ENCODE measurements at regions not wholly inside any gene's neighbourhood (a gene's known extent, or its start where the extent isn't known, plus 50 kb on each side); places are given as distances from the start of the nearest gene placed in this dataset.
"Not testable (repeated sequence)": the region's sequence is repeated elsewhere in the genome, so short reads cannot be mapped to it uniquely, and the experiment has no call there.

- Histone ChIP-seq H3K9me3 (no peaks in the 10 kb centered on the region), H3K27me3 (replicated peaks; ENCODE audit: control insufficient read depth, insufficient read depth, low read length) (no peaks in the 10 kb centered on the region), H3K36me3 (ENCODE audit: control insufficient read depth, insufficient read depth, low read length) (no peaks in the 10 kb centered on the region), H3K4me3 (ENCODE audit: low read depth, low read length) (no peak overlapping the region), H3K4me1 (no peaks in the 10 kb centered on the region)
- no peaks in the 10 kb centered on the region for H3K9me3 Mint-ChIP-seq (ENCODE audit: unreplicated experiment)
- H3K27me3 Mint-ChIP-seq (ENCODE audit: insufficient read depth, unreplicated experiment) = no peaks in the 10 kb centered on the region
- no peaks in the 10 kb centered on the region for H3K4me1 Mint-ChIP-seq (ENCODE audit: low read depth, unreplicated experiment)
- H3K4me3 Mint-ChIP-seq (ENCODE audit: unreplicated experiment) = no peak overlapping the region
- no peak for TF ChIP-seq CTCF (IDR thresholded peaks at IDR 0.05; ENCODE audit: insufficient read depth in 1 of 2, low read depth in 1 of 2, low read length in 1 of 2, severe bottlenecking in 1 of 2, unreplicated experiment in 1 of 2)
- ChIA-PET POLR2A (no interaction called here), CTCF (no interaction called here)
- intact Hi-C loops (cut with micrococcal nuclease; ENCODE audit: unreplicated experiment) = no loop called here
- no peak for DNase-seq
- no peaks in the 10 kb centered on the region for H3K36me3 Mint-ChIP-seq (ENCODE audit: insufficient read depth, unreplicated experiment)
- H3K27ac Mint-ChIP-seq (ENCODE audit: unreplicated experiment) = no peak overlapping the region
- no TSS peak for BruUV-seq (replicated peaks)
Measured at GRCh38 chr10:28479927-28480627, 52.8 kb upstream of the WAC start.

GRCh38 chr10:28480628-28480965 lies 52.3 kb upstream of the WAC start:
- intact Hi-C loops (cut with micrococcal nuclease; ENCODE audit: unreplicated experiment) = no loop called here
- Mint-ChIP-seq H3K27ac (ENCODE audit: unreplicated experiment) (no peak overlapping the region), H3K4me1 (ENCODE audit: low read depth, unreplicated experiment) (no peaks in the 10 kb centered on the region), H3K36me3 (ENCODE audit: insufficient read depth, unreplicated experiment) (no peaks in the 10 kb centered on the region), H3K4me3 (ENCODE audit: unreplicated experiment) (no peak overlapping the region), H3K9me3 (ENCODE audit: unreplicated experiment) (no peaks in the 10 kb centered on the region), H3K27me3 (ENCODE audit: insufficient read depth, unreplicated experiment) (no peaks in the 10 kb centered on the region)
- DNase-seq = no peak
- BruUV-seq (replicated peaks) = no TSS peak
- Histone ChIP-seq H3K36me3 (ENCODE audit: control insufficient read depth, insufficient read depth, low read length) (no peaks in the 10 kb centered on the region), H3K4me3 (ENCODE audit: low read depth, low read length) (no peak overlapping the region), H3K4me1 (no peaks in the 10 kb centered on the region), H3K27me3 (replicated peaks; ENCODE audit: control insufficient read depth, insufficient read depth, low read length) (no peaks in the 10 kb centered on the region), H3K9me3 (no peaks in the 10 kb centered on the region)
- POLR2A ChIA-PET = no interaction called here
- no peak for TF ChIP-seq CTCF (IDR thresholded peaks at IDR 0.05; ENCODE audit: insufficient read depth in 1 of 2, low read depth in 1 of 2, low read length in 1 of 2, severe bottlenecking in 1 of 2, unreplicated experiment in 1 of 2)
- CTCF ChIA-PET = no interaction called here

GRCh38 chr10:28481346-28481745 lies 51.6 kb upstream of the WAC start:
- H3K9me3 Mint-ChIP-seq (ENCODE audit: unreplicated experiment); CTCF ChIA-PET; POLR2A ChIA-PET; BruUV-seq (replicated peaks); H3K36me3 ChIP-seq (ENCODE audit: control insufficient read depth, insufficient read depth, low read length); H3K9me3 ChIP-seq; DNase-seq; H3K4me1 ChIP-seq; H3K36me3 Mint-ChIP-seq (ENCODE audit: insufficient read depth, unreplicated experiment); H3K27me3 ChIP-seq (replicated peaks; ENCODE audit: control insufficient read depth, insufficient read depth, low read length); H3K4me1 Mint-ChIP-seq (ENCODE audit: low read depth, unreplicated experiment); H3K4me3 Mint-ChIP-seq (ENCODE audit: unreplicated experiment); H3K27ac Mint-ChIP-seq (ENCODE audit: unreplicated experiment); intact Hi-C loops (cut with micrococcal nuclease; ENCODE audit: unreplicated experiment); H3K27me3 Mint-ChIP-seq (ENCODE audit: insufficient read depth, unreplicated experiment); H3K4me3 ChIP-seq (ENCODE audit: low read depth, low read length): not testable (repeated sequence)

GRCh38 chr10:28481968-28482367 lies 51.0 kb upstream of the WAC start:
- Mint-ChIP-seq H3K27ac (ENCODE audit: unreplicated experiment) (peak overlapping the region; percentile 35), H3K4me3 (ENCODE audit: unreplicated experiment) (no peak overlapping the region), H3K27me3 (ENCODE audit: insufficient read depth, unreplicated experiment) (no peaks in the 10 kb centered on the region), H3K9me3 (ENCODE audit: unreplicated experiment) (no peaks in the 10 kb centered on the region), H3K36me3 (ENCODE audit: insufficient read depth, unreplicated experiment) (no peaks in the 10 kb centered on the region), H3K4me1 (ENCODE audit: low read depth, unreplicated experiment) (no peaks in the 10 kb centered on the region)
- no TSS peak for BruUV-seq (replicated peaks)
- TF ChIP-seq CTCF (IDR thresholded peaks at IDR 0.05; ENCODE audit: insufficient read depth in 1 of 2, low read depth in 1 of 2, low read length in 1 of 2, severe bottlenecking in 1 of 2, unreplicated experiment in 1 of 2) = no peak
- POLR2A ChIA-PET = no interaction called here
- DNase-seq = no peak
- no peaks in the 10 kb centered on the region for H3K36me3 ChIP-seq (ENCODE audit: control insufficient read depth, insufficient read depth, low read length)
- no peaks in the 10 kb centered on the region for H3K4me1 ChIP-seq
- no peaks in the 10 kb centered on the region for H3K9me3 ChIP-seq
- no peak overlapping the region for H3K4me3 ChIP-seq (ENCODE audit: low read depth, low read length)
- CTCF ChIA-PET = interaction anchor here (0.6 kb wide), 1 partner anchor 587 kb away, joined by 4 read pairs; no protein-coding TSS in a partner anchor
- intact Hi-C loops (cut with micrococcal nuclease; ENCODE audit: unreplicated experiment) = no loop called here
- no peaks in the 10 kb centered on the region for H3K27me3 ChIP-seq (replicated peaks; ENCODE audit: control insufficient read depth, insufficient read depth, low read length)

All from Caco-2 (cell line).